SK-N-SH (cell line): ENCODE measurements at regions not wholly inside any gene's neighbourhood (a gene's known extent, or its start where the extent isn't known, plus 50 kb on each side); places are given as distances from the start of the nearest gene placed in this dataset.

Experiments
- EZH2phosphoT487 ChIP-seq: fragments of 200-600 bp; sonication (generic); IDR thresholded peaks from 2 replicates; pipeline ENCODE4 v1.6.1; 2017; ENCODE audit warnings: low read depth, mixed run types, mild to moderate bottlenecking, antibody characterized with exemption, moderate library complexity, borderline replicate concordance
- FOXM1 ChIP-seq: IDR thresholded peaks from 2 replicates; pipeline ENCODE4 v1.4.0; 2012; ENCODE audit warnings: low read depth, mild to moderate bottlenecking
- GABPA ChIP-seq: IDR thresholded peaks from 2 replicates; pipeline ENCODE4 v1.4.0; 2012; ENCODE audit warnings: low read depth, mild to moderate bottlenecking
- POLR2AphosphoS5 ChIP-seq: IDR thresholded peaks from 2 replicates; pipeline ENCODE4 v1.6.1; 2012; ENCODE audit warnings: low read depth, low read length
- RAD21 ChIP-seq: IDR thresholded peaks from 2 replicates; pipeline ENCODE4 v1.6.1; 2012; ENCODE audit warnings: mild to moderate bottlenecking, low read length
- SIN3A ChIP-seq: IDR thresholded peaks from 2 replicates; pipeline ENCODE4 v1.6.1; 2012; ENCODE audit warnings: low read depth, mild to moderate bottlenecking, low read length, moderate library complexity, borderline replicate concordance
- SMC3 ChIP-seq: IDR thresholded peaks from 2 replicates; pipeline ENCODE4 v1.6.1; 2012; ENCODE audit warnings: low read depth, low read length, improper control_type of control experiment
- TF ChIP-seq, protein P1 (sequence below): fragments of 200-600 bp; sonication (generic); IDR thresholded peaks from 2 replicates; pipeline ENCODE4 v1.6.1; 2017; ENCODE audit warnings: antibody characterized with exemption, mild to moderate bottlenecking, moderate library complexity
- TF ChIP-seq, protein P2 (sequence below): IDR thresholded peaks from 2 replicates; pipeline ENCODE4 v1.4.0; 2012; ENCODE audit warnings: low read depth

GRCh38 chr5:143733665-143734455 lies 78.1 kb upstream of the HMHB1 start:
- TF ChIP-seq, protein P1, sequence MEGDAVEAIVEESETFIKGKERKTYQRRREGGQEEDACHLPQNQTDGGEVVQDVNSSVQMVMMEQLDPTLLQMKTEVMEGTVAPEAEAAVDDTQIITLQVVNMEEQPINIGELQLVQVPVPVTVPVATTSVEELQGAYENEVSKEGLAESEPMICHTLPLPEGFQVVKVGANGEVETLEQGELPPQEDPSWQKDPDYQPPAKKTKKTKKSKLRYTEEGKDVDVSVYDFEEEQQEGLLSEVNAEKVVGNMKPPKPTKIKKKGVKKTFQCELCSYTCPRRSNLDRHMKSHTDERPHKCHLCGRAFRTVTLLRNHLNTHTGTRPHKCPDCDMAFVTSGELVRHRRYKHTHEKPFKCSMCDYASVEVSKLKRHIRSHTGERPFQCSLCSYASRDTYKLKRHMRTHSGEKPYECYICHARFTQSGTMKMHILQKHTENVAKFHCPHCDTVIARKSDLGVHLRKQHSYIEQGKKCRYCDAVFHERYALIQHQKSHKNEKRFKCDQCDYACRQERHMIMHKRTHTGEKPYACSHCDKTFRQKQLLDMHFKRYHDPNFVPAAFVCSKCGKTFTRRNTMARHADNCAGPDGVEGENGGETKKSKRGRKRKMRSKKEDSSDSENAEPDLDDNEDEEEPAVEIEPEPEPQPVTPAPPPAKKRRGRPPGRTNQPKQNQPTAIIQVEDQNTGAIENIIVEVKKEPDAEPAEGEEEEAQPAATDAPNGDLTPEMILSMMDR = no peak
- no peak for TF ChIP-seq SMC3
- TF ChIP-seq RAD21 = no peak
- no peak for TF ChIP-seq EZH2phosphoT487
- TF ChIP-seq SIN3A = no peak
- no peak for TF ChIP-seq FOXM1
- TF ChIP-seq, protein P2, sequence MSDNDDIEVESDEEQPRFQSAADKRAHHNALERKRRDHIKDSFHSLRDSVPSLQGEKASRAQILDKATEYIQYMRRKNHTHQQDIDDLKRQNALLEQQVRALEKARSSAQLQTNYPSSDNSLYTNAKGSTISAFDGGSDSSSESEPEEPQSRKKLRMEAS = no peak
- no peak for TF ChIP-seq GABPA
- no peak for TF ChIP-seq POLR2AphosphoS5
